HG02571 (cell line): ENCODE measurements at regions not wholly inside any gene's neighbourhood (a gene's known extent, or its start where the extent isn't known, plus 50 kb on each side); places are given as distances from the start of the nearest gene placed in this dataset.
"Not testable (repeated sequence)": the region's sequence is repeated elsewhere in the genome, so short reads cannot be mapped to it uniquely, and the experiment has no call there.

Experiments
- ATAC-seq: cut with Tn5 transposase; IDR thresholded peaks from one replicate; pipeline ENCODE4 v1.9.1; 2021; ENCODE audit warnings: mild to moderate bottlenecking, moderate library complexity; ENCODE audit not compliant: unreplicated experiment

DNA sequence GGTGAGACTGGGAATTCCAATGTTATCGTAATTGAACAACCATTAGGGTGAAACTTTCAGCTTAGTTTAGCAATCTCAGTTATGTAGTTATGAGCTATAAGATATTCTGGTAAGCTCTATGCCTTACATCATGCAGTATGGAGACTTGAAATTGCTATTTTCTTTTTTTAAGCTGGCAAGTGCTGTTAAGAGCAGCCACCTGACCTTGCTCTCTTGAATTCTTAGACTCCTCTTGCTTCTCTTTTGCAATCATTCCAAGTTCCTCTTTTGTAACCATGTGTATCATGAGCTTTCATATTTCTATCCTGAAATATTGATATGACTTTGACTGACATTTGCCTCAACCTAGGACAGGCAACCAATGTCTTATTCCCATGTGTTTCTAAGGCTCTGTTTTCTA is 446.3 kb upstream of the SLC35B3 start:
- no peak for ATAC-seq

DNA sequence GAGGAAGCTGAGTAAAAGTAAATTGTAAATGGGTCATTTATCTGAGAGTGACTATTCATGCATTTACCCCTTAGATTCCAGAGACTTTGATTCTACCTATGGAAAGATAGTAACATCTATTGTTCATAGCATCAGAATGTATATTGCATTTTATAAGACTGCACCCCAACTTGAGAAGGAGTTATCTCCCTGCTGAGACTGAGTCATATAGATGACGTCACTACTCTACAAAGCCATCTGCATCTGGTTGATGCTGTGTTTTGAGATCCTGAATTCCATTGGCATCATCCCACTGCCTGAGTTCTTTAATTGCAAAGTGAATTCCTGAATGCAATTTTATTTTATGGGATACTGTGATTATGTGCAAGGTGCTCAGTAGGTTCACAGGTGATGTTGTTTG is 444.0 kb upstream of the SLC35B3 start:
- ATAC-seq: no peak

DNA sequence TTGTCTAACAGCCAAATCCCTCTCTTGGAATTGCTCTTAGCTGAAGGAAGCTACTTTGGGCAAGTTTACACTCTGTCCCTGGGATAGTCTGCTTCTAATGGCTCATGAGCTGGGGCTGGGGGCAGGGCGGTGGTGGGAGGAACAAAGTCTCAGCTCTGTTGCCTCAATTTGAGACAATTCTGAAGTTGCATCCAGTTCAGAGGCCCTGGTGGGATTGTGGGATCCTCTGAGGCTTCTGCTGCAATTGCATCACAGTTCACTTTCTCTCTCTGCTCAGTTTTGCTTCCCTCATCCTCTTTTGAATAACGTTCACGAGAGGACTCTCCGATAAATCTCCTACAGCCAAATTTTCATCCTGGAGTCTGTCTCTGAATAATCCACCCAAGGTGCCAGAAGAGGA is 440.6 kb upstream of the SLC35B3 start:
- no peak for ATAC-seq

DNA sequence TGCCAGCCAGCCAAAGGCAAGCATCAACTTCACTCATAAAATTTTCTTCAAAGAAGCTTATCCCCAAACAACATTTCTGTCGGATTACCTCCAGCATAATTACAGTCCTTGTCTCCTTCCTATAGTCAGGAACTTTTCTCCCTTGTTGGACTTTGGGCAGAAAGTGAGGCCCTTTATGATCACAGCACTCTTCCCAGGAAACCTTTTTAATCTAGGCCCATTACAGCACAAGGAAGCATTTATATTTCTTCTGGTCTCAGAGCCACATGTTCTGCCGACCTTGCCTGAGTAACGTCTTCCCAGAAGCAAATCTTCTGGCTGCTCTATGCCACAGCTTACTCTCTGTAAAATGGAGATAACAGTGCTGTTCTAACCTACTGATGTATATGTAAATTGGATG is 437.2 kb upstream of the SLC35B3 start:
- ATAC-seq: no peak

DNA sequence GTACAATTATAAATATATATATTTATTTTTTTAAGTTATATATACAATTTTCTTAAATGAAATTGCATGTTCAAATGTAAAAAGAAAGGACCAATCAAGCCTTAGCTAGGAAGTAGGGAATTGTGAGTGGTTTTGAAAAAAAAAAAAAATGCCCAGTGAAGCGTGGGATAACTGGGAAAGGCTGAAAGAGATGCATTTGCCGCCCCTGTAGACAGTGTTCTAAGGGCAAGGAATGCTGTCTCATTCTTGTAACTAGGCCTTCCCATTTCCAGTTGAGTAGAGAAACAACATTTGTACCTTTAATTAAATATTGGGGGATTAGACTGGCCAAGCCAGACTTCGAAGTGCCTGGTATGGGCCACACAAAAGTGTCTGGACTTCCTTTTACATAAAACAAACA is 430.1 kb upstream of the SLC35B3 start:
- ATAC-seq: no peak

DNA sequence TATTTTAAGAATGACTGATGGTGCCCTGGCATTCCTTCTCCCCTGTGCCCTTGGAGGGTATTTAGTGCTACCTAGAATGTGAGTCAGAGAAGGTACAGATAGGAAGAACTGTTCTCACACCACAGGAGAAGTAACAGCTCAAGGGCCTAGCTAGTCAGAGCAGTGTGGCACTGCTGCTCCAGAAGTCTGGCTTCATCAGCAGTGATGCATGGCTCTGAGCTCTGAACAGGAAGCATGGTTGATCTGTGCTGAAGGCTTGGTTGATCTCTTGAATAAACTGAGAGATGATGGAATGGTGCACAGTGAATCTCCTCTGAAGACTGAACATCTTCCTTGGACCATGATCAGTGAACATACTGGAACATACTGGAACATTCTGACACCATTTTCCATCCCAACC is 425.3 kb upstream of the SLC35B3 start:
- ATAC-seq: no peak

DNA sequence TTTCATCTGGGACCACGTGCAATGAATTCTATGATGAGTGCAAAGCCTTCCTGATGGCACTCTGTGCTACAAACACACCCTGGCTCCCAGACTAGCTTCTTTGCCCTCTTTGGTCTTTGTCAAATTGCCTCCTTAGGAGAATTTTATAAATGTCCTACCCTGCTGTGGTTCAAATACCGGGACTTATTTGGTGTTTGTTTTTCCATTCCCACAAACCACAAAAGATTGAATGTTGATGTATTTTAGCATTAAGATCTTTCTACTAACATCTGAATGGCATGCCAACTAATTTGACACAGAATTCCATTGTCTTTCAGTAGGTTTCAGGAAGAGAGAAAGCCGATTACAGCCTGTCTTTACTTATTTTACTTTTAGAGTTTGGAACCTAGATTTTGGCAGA is 424.2 kb upstream of the SLC35B3 start:
- ATAC-seq: no peak

DNA sequence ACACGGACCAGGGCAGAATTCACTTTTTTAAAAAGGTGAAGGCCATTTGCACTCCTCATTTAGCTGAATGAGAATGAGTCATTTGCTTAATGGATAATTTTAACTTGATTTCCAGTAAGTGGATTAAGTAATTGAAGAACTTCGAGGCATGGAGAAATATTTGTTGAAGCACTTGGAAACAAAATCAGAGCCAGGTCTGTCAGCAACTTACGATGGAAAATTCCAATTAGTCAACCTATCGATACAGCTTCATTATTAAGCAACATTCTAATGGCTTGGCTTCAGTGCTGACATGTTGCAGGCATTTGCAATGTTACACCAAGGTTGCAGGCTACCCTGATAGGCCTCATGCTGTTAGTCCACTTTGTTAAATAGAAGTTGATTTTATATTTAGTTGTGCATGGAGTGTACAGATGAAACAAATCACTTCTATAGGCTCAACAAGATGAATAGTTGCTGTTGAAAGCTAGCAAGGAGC is 423.5 kb upstream of the SLC35B3 start:
- no peak for ATAC-seq

DNA sequence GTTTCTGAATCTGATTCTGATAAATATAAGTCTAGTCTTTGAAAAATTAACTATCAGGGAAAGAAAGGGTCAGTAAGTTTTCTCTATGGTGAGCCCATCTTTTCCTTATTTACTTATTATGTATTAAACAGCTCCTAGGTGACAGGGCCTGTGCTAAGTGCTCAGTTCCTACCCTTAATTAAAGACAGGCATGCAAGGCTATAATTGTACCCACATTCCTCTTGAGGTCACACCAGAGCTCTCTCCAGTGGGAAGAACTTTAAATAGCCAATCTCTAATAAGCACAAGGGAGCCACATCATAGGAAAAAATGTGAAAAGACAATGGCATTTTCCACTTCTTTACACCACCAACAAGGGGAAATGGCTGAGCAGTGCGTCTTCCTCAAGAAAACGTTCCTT is 421.8 kb upstream of the SLC35B3 start:
- no peak for ATAC-seq

DNA sequence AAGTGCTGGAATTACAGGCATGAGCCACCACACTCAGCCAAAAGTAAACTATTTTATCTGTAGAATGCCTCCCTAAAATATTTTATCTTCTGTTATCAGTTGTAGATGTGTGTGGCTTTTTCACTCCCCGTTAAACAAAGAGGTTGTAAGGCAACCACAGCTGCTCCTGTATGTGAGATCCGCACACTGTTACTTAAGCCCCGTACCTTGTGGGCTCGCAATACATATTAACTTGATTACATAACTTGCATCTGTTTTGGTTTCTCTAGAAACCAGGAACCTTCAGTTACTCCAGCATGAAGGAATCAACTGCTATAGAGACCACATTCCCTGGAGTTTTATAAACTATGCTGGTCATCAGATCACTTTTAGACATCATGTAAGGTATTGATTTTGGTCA is 420.1 kb upstream of the SLC35B3 start:
- ATAC-seq: no peak

DNA sequence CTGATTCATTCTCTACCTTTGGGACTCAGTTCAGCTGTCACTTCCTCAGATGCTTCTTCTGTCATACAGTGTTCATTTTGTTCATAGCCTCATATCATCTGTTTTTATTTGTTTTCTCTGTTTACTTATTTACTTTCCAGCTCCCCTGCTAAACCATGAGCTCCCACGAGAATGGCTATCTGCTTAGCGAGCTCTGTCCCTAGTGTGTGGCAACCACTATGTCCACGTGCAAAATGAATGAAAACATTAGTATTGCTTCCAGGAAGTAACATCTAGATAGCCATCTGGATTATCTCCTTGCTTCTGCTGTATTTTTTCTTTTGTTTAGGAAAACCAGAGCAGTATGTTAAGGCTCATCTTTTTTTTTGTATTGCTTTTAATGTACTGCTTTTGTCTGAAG is 417.0 kb upstream of the SLC35B3 start:
- no peak for ATAC-seq

DNA sequence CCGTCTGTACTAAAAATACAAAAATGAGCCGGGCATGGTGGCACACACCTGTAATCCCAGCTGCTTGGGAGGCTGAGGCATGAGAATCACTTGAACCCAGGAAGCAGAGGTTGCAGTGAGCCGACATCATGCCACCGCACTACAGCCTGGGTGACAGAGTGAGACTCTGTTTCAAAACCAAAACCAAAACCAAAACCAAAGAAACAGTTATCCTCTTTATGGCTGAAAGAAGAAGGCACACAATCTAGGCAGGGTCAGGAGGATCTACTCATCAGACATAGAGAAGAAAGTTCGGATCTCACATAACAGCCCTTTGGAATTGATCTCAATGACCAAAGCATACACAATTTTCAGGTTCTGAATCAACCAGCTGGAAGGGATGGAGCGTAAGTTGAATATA is 411.3 kb upstream of the SLC35B3 start:
- ATAC-seq: not testable (repeated sequence)

DNA sequence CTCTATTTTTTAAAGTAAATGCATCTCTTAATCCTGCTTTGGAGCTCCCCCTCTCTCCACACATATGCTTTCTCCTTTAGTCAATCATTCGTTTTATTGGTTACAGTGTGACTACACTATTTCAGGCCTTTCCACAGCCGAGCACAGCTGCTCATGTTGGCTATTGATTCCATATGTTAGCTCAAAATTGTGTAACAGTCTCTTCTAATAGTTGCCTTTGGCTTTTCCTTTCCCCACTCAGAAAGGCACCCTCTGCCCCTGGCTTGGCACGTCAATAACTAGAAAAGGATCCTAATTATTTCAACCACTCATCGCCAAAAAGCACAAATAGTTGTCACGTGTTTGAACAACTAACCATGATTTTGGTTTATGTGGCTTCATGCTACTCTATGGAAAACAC is 410.3 kb upstream of the SLC35B3 start:
- ATAC-seq: no peak

DNA sequence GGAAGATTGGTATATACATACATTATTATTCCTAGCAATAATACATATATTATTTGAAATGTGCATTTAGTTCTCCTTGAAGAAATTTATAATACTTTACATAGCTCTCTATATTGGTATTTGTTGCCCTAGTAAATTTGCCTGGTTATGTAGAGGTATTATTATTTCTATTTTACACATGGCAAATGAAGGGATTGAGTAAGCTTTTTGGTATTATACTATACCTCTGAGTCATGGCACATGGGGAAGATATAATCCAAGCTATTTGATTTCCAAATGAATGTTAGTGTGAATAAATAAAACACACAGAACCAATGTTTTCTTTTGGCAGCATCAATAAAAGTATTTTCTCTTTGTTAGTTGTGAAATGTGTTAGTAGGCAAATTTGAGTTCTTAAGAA is 409.6 kb upstream of the SLC35B3 start:
- ATAC-seq: no peak

DNA sequence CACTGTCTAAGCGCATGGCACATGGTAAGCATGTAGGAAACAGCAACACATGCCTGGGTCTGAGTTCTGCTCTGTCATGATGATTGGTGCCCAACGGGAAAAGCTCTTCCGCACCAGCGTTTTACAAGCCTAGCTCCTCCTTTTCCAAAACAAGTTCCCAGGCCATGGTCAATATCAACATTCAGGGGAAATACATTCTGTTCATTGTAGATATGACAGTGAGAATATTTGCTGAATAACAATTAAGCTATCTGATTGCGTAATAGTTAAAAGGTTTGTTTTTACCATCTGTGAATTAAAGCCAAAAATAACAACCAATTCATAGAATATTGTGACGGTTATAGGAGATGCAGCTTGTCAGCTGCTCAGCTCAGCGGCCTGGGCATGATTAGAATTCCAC is 404.3 kb upstream of the SLC35B3 start:
- no peak for ATAC-seq

DNA sequence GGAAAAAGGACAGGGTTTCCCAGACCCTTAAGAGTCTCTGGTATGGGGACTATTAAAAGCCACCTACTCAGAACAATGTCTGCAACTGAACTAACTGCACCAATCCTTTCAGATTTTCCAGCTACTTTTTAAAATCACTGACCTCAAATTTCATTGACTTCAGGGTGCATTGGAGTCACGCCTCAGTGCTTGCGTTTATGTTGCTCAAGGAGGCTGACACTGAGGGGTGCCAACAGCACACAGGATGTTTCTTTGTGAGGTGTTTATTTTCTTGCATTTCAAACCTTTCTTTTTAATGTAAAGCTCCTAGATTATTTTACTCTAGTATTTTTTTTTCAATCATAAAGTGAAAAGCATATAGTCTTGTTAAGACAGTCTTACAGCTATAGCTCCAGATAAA is 402.0 kb upstream of the SLC35B3 start:
- no peak for ATAC-seq

DNA sequence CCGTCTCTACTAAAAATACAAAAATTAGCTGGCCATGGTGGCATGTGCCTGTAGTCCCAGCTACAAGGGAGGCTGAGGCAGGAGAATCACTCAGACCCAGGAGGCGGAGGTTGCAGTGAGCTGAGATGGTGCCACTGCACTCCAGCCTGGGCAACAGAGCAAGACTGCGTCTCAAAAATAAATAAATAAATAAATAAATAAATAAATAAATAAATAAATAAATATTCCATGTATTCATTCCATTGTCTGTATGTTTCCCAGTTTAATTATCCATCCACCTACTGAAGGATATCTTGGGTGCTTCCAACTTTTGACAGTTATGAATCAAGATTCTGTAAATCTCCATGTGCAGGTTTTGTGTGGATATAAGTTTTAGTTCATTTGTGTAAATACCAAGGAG is 397.4 kb upstream of the SLC35B3 start:
- not testable (repeated sequence) for ATAC-seq

DNA sequence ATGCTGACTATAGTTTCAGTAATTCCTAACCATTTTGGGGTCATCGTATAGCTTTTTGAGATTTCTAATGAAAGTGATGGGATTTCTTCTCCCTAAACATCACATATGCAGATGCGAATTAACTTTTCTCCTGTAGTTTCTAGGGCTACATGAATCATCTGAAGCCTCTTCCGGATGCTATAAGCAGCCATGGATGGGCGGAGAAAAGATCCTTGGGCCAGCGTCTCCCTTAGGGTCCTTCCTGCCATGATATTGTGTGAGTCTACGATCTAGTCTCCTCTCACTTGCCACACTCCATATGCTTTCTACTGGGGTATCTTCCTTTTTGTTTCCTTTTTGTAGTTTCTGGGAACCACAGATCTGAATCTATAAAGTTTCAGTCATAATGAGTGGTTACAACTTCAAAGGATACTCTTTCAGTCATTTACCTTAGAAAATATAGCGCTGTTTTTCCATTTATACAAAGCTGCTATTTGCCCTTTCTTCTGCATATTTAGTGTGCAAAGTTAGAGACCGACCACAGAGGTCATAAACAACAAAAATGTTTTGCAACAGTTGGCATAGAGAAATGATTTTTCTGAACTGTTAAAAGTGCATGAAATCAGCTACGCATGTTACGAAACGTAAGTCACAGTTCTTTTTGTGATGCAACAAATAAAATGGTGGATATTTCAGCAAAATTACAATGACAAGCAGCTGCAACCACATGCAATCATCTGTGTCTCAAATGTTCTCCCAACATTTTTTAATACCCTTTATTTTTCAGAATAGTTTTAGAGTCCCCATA is 396.2 kb upstream of the SLC35B3 start:
- ATAC-seq: no peak

DNA sequence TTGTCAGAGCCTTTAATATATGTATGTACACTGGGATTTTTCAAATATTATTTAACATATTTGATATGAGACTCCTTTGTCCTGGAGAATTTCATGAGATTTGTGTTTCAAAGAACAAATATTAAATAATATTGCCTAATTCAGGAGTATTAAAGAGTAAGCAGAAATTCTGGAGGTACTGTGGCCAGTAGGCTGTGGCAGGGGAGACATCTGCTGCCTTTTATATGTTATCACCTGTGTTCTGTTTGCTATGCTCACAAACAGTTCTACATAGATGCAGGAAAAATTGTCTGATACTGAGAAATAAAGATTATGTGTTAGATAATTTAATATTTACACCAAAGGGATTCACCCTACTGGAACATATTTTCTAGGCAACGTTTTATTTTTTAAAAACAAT is 395.4 kb upstream of the SLC35B3 start:
- no peak for ATAC-seq

DNA sequence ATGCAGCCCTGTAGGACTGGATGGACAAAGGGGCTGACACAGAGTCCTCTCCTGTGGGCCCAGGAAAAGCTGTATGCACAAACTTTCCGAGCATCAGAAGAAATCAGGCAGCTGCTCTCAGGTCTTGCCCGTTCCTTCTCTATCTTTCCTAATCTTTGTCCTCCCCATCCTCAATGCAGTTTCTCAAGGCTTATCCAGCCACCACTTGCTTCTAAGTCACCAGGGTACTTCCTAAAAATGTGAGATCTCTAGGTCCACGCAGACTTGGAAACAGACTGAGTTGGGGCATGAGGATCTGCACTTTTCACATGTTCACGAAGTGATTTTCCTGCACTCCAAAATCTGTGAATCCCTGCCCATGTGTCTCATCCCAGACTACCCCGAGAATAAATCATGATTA is 394.5 kb upstream of the SLC35B3 start:
- ATAC-seq: no peak

DNA sequence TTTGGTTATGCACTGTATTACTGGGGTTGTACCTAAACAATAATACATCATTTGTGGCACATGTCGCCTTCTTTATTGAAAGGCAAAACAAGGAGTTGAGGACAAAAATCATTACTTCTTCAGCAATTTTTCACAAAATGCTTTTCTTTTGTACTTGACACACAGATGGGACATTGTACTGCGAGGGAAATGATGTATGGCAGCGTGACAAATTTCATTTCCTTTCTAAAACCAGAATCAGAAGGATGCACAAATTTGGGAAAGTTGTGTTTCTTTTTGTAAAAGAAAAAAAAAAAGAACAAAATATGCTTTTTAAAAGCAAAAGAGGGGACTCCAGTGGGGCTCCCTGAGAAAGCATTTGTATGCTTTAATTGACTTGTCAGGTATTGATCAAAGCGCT is 394.0 kb upstream of the SLC35B3 start:
- ATAC-seq: no peak

DNA sequence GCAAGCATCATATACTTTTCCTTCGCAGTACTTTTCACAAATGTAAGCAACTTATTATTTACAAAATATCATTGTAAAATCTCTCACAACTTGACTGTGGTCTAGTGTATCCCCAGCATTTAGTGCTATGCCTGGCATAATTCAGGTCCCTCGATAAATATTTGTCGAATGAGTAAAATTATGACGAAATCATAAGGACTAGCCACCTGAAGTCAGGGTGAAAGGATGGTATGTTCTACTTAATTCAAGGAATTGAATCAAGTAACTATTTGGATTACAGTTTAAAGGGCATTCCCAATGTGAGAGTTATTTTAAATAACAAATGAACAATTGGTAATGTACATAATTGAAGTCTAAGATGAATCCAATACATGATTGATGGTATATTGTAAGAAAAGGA is 393.0 kb upstream of the SLC35B3 start:
- no peak for ATAC-seq

DNA sequence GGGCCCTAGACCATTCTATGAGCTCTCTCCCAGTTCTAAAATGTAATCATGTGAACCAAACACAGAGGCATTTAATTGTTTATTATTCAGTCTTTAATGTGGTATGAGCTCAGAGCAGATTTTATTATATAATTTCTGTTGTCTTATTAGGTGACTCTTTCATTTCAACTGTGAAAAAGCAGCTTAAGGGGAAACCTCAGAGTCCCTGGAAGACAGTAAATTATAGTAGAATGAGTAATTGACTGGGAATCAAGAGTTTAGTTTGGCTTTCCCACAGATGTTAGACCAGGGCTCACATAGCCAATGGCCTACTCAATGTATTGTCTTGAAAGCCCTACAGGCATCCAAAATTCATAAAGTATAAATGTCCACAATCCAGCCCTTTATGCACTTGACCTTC is 390.4 kb upstream of the SLC35B3 start:
- ATAC-seq: no peak
